DND-41 (cell line): ENCODE measurements at regions not wholly inside any gene's neighbourhood (a gene's known extent, or its start where the extent isn't known, plus 50 kb on each side); places are given as distances from the start of the nearest gene placed in this dataset.

Experiments used
- ATAC-seq: fragments of 200-7000 bp; cut with Tn5 transposase; 3 replicates; pipeline ENCODE4 v1.9.1; 2021; ENCODE audit warnings: low read depth; ENCODE audit not compliant: insufficient read depth
- DNase-seq: peaks from one replicate; pipeline ENCODE4 v3.0.0-alpha.2; 2020
- H2AFZ ChIP-seq: 2 replicates; pipeline ENCODE4 v1.6.0; 2012; ENCODE audit warnings: low read depth, low read length
- H3K27ac ChIP-seq: 2 replicates; pipeline ENCODE4 v1.5.1; 2012; ENCODE audit warnings: low read length, inconsistent platforms
- H3K27me3 ChIP-seq: fragments of 200-600 bp; sonication (generic); 2 replicates; pipeline ENCODE4 v1.6.0; 2012; ENCODE audit warnings: low read length, mild to moderate bottlenecking, inconsistent platforms; ENCODE audit not compliant: insufficient read depth, poor library complexity
- H3K36me3 ChIP-seq: 2 replicates; pipeline ENCODE4 v1.5.1; 2012; ENCODE audit warnings: low read length, inconsistent platforms; ENCODE audit not compliant: insufficient read depth
- H3K4me1 ChIP-seq: 2 replicates; pipeline ENCODE4 v1.5.1; 2012; ENCODE audit warnings: mild to moderate bottlenecking, low read length; ENCODE audit not compliant: insufficient read depth
- H3K4me2 ChIP-seq: 2 replicates; pipeline ENCODE4 v1.6.0; 2012; ENCODE audit warnings: mild to moderate bottlenecking, moderate library complexity, low read length, inconsistent platforms; ENCODE audit not compliant: insufficient read depth
- H3K4me3 ChIP-seq, 2 experiments: fragments of 200-600 bp in 1 of 2; shearing (Covaris generic) in 1 of 2; 2 replicates each; pipeline ENCODE4 v1.5.1; 2012 to 2016; ENCODE audit warnings: inconsistent platforms in 2 of 2, low read length in 2 of 2, mild to moderate bottlenecking in 2 of 2, low read depth in 1 of 2, moderate library complexity in 1 of 2
- H3K79me2 ChIP-seq: 2 replicates; pipeline ENCODE4 v1.6.0; 2012; ENCODE audit warnings: low read length, inconsistent platforms; ENCODE audit not compliant: insufficient read depth
- H3K9ac ChIP-seq: 2 replicates; pipeline ENCODE4 v1.6.0; 2012; ENCODE audit warnings: low read depth, mild to moderate bottlenecking, inconsistent platforms, low read length, moderate library complexity
- H3K9me3 ChIP-seq: 2 replicates; pipeline ENCODE4 v1.5.1; 2012; ENCODE audit warnings: low read length, moderate library complexity, mild to moderate bottlenecking, inconsistent platforms; ENCODE audit not compliant: insufficient read depth, severe bottlenecking
- H4K20me1 ChIP-seq: 2 replicates; pipeline ENCODE4 v1.6.0; 2012; ENCODE audit warnings: low read length; ENCODE audit not compliant: insufficient read depth
- CTCF ChIP-seq: IDR thresholded peaks from 2 replicates; pipeline ENCODE4 v1.5.1; 2012; ENCODE audit warnings: borderline replicate concordance, low read length, moderate library complexity, mild to moderate bottlenecking; ENCODE audit not compliant: poor library complexity, severe bottlenecking; ENCODE audit errors: extremely low read depth
- EZH2 ChIP-seq: IDR thresholded peaks from 3 replicates; pipeline ENCODE4 v1.6.1; 2012; ENCODE audit warnings: borderline replicate concordance, low read depth, mild to moderate bottlenecking, moderate library complexity, low read length, inconsistent platforms; ENCODE audit not compliant: severe bottlenecking

- Histone ChIP-seq H2AFZ (no peak overlapping the region), H3K27me3 (no peaks in the 10 kb centered on the region), H3K4me1 (no peaks in the 10 kb centered on the region), H3K79me2 (no peaks in the 10 kb centered on the region), H3K4me2 (no peak overlapping the region), H3K27ac (no peak overlapping the region), H3K36me3 (no peaks in the 10 kb centered on the region), H3K9ac (no peak overlapping the region), H3K4me3 (no peak overlapping the region), H4K20me1 (0 out of 2 replicates have a peak, but pooled peaks cover 6% of the 10 kb centered on the region), H3K9me3 (no peaks in the 10 kb centered on the region)
- DNase-seq: no peak
- ATAC-seq: no peak
- TF ChIP-seq CTCF (no peak), EZH2 (no peak)
Measured at GRCh38 chr3:13210221-13210975, 137.2 kb upstream of the IQSEC1 start.

GRCh38 chr3:13209634-13209997 is 136.4 kb upstream of the IQSEC1 start:
- ATAC-seq (no peak), DNase-seq (no peak)
- Histone ChIP-seq H2AFZ (no peak overlapping the region), H3K79me2 (no peaks in the 10 kb centered on the region), H4K20me1 (0 out of 2 replicates have a peak, but pooled peaks cover 10% of the 10 kb centered on the region), H3K27me3 (no peaks in the 10 kb centered on the region), H3K27ac (no peak overlapping the region), H3K4me1 (no peaks in the 10 kb centered on the region), H3K4me3 (no peak overlapping the region), H3K9ac (no peak overlapping the region), H3K4me2 (no peak overlapping the region), H3K36me3 (no peaks in the 10 kb centered on the region), H3K9me3 (no peaks in the 10 kb centered on the region)
- TF ChIP-seq CTCF: no peak
- TF ChIP-seq EZH2: no peak

GRCh38 chr3:13208706-13209633 is 135.7 kb upstream of the IQSEC1 start:
- no peak overlapping the region for H3K4me2 ChIP-seq
- no peaks in the 10 kb centered on the region for H3K9me3 ChIP-seq
- H2AFZ ChIP-seq: no peak overlapping the region
- H3K4me1 ChIP-seq: no peaks in the 10 kb centered on the region
- H3K36me3 ChIP-seq: no peaks in the 10 kb centered on the region
- TF ChIP-seq EZH2 (no peak), CTCF (no peak)
- H3K9ac ChIP-seq: no peak overlapping the region
- DNase-seq (no peak), ATAC-seq (no peak)
- 0 out of 2 replicates have a peak, but pooled peaks cover 10% of the 10 kb centered on the region for H4K20me1 ChIP-seq
- no peaks in the 10 kb centered on the region for H3K27me3 ChIP-seq
- H3K4me3 ChIP-seq: no peak overlapping the region
- H3K79me2 ChIP-seq: no peaks in the 10 kb centered on the region
- no peak overlapping the region for H3K27ac ChIP-seq
